Kidney (tissue), 13 donors: ENCODE measurements at regions not wholly inside any gene's neighbourhood (a gene's known extent, or its start where the extent isn't known, plus 50 kb on each side); places are given as distances from the start of the nearest gene placed in this dataset.

Source experiments
- DNase-seq, 5 donors: peaks; one replicate each; pipeline ENCODE4 v3.0.0-alpha.2; 2013 to 2020
- FAIRE-seq: peaks from 2 replicates; lab custom pipeline; 2012; peaks lifted over from hg19 to GRCh38; lab: Jason Lieb, UNC
- H3K27ac ChIP-seq, 2 donors: one replicate each; pipeline ENCODE4 v1.7.0; 2013; ENCODE audit warnings: low read depth in 2 of 2, low read length in 2 of 2, inconsistent platforms in 1 of 2
- H3K27me3 ChIP-seq: one replicate; pipeline ENCODE4 v1.7.1; 2013; ENCODE audit warnings: low read length, inconsistent platforms; ENCODE audit not compliant: control insufficient read depth, insufficient read depth
- H3K36me3 ChIP-seq, 3 donors: one replicate each; pipeline versions ENCODE4 v1.7.0 to v1.7.1; 2013; ENCODE audit warnings: low read length in 3 of 3, control low read depth in 1 of 3, inconsistent platforms in 1 of 3; ENCODE audit not compliant: insufficient read depth in 3 of 3, control insufficient read depth in 2 of 3
- H3K4me1 ChIP-seq, 3 donors: one replicate each; pipeline versions ENCODE4 v1.7.0 to v1.7.1; 2013; ENCODE audit warnings: low read length in 3 of 3, inconsistent platforms in 1 of 3, low read depth in 1 of 3; ENCODE audit not compliant: control insufficient read depth in 2 of 3, insufficient read depth in 2 of 3
- H3K4me3 ChIP-seq, 3 donors: one replicate each; pipeline versions ENCODE4 v1.7.0 to v1.8.1; 2013; ENCODE audit warnings: low read length in 3 of 3, control low read depth in 1 of 3, inconsistent platforms in 1 of 3
- H3K9ac ChIP-seq, 3 donors: one replicate each; pipeline versions ENCODE4 v1.7.0 to v1.7.1; 2013; ENCODE audit warnings: low read length in 3 of 3, control low read depth in 1 of 3, inconsistent platforms in 1 of 3
- H3K9me3 ChIP-seq, 3 donors: one replicate each; pipeline versions ENCODE4 v1.7.0 to v1.7.1; 2013; ENCODE audit warnings: low read length in 3 of 3, control low read depth in 1 of 3, inconsistent platforms in 1 of 3; ENCODE audit not compliant: control insufficient read depth in 2 of 3, insufficient read depth in 1 of 3
- intact Hi-C: fragments of 100-400 bp; cut with DNase I; formaldehyde crosslinking; loops from one replicate; pipeline ENCODE4 v1.11.1; 2022
- TF ChIP-seq, protein P1 (sequence below): IDR thresholded peaks from 3 replicates; pipeline ENCODE4 v1.5.1; 2012; ENCODE audit warnings: mild to moderate bottlenecking, moderate library complexity, borderline replicate concordance; ENCODE audit not compliant: insufficient read depth; ENCODE audit errors: extremely low read depth
- donor health status: control.
- donor health status: control.
- donor health status: control.
- donor health status: control.
- donor health status: control.
- donor health status: DM: yes; HTN: yes; CAD: no.
- donor health status: Normal renal cell carcinoma (clear cell type).

GRCh38 chr14:86946446-86946845 lies 1046.5 kb downstream of the GALC start:
- Histone ChIP-seq H3K36me3 (no peaks in the 10 kb centered on the region), H3K4me1 (peaks cover 0 to 2% (median 0%) of the 10 kb centered on the region in 3 donors), H3K27ac (no peak overlapping the region), H3K4me3 (no peak overlapping the region), H3K9ac (no peak overlapping the region), H3K27me3 (no peaks in the 10 kb centered on the region), H3K9me3 (no peaks in the 10 kb centered on the region)
- FAIRE-seq (no peak), DNase-seq (no peak)
- TF ChIP-seq, protein P1, sequence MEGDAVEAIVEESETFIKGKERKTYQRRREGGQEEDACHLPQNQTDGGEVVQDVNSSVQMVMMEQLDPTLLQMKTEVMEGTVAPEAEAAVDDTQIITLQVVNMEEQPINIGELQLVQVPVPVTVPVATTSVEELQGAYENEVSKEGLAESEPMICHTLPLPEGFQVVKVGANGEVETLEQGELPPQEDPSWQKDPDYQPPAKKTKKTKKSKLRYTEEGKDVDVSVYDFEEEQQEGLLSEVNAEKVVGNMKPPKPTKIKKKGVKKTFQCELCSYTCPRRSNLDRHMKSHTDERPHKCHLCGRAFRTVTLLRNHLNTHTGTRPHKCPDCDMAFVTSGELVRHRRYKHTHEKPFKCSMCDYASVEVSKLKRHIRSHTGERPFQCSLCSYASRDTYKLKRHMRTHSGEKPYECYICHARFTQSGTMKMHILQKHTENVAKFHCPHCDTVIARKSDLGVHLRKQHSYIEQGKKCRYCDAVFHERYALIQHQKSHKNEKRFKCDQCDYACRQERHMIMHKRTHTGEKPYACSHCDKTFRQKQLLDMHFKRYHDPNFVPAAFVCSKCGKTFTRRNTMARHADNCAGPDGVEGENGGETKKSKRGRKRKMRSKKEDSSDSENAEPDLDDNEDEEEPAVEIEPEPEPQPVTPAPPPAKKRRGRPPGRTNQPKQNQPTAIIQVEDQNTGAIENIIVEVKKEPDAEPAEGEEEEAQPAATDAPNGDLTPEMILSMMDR: no peak
- intact Hi-C loops: no loop called here

GRCh38 chr14:86944434-86944833 lies 1048.5 kb downstream of the GALC start:
- DNase-seq: no peak
- H3K27ac ChIP-seq: no peak overlapping the region

DNA sequence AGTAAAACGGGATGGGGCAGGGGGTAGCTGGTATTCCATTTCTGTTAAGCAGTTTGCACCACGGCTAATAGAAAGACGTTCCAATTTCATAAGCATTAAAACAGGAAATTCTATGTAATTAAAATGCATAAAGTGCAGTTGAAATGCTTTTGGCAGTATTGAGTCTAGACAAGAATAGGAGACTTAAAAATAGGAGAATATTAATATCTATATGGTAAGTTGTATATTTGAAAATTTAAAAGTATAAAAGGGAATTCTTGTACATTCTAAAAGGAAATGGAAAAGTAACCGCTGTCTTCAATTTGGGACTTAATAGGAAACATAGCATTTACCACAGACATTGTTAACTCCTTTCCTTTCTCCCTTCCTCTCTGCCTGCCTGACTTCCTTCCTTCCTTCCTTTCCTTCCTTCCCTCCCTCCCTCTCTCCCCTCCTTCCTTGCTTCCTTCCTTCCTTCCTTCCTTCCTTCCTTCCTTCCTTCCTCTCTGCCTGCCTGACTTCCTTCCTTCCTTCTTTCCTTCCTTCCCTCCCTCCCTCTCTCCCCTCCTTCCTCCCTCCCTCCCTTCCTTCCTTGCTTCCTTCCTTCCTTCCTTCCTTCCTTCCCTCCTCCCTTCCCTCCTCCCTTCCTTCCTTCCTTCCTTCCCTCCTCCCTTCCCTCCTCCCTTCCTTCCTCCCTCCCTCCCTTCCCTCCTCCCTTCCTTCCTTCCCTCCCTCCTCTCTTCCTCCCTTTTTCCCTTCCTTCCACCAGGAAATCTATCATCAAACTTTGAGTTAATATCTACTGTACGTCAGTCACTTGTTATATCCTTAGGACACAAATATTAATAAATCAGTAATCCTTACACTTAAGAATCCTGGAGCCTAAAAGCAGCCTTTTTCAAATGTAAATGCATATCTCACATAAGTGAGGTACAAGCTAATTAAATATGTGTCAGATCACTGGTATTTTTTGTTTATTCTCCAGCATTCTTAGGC lies 1049.3 kb downstream of the GALC start:
- H3K36me3 ChIP-seq: no peaks in the 10 kb centered on the region
- H3K4me1 ChIP-seq: peaks cover 0 to 2% (median 0%) of the 10 kb centered on the region in 3 donors
- DNase-seq (no peak), FAIRE-seq (no peak)
- H3K27me3 ChIP-seq: no peaks in the 10 kb centered on the region
- no peak overlapping the region for H3K4me3 ChIP-seq
- intact Hi-C loops: no loop called here
- no peak overlapping the region for H3K9ac ChIP-seq
- no peak overlapping the region for H3K27ac ChIP-seq
- no peaks in the 10 kb centered on the region for H3K9me3 ChIP-seq
- TF ChIP-seq, protein P1: no peak

More at GRCh38 chr14:86944434-86944833, 1048.5 kb downstream of the GALC start:
- Histone ChIP-seq H3K4me1 (peaks cover 0 to 2% (median 0%) of the 10 kb centered on the region in 3 donors), H3K9me3 (no peaks in the 10 kb centered on the region), H3K9ac (no peak overlapping the region), H3K27me3 (no peaks in the 10 kb centered on the region), H3K4me3 (no peak overlapping the region), H3K36me3 (no peaks in the 10 kb centered on the region)
- no peak for FAIRE-seq
- intact Hi-C loops: no loop called here
- TF ChIP-seq, protein P1: no peak
